SK-N-MC (cell line): ENCODE measurements at regions not wholly inside any gene's neighbourhood (a gene's known extent, or its start where the extent isn't known, plus 50 kb on each side); places are given as distances from the start of the nearest gene placed in this dataset.

Experiments
- EZH2 ChIP-seq: fragments of 200-600 bp; sonication (generic); IDR thresholded peaks from one replicate; pipeline ENCODE4 v1.6.1; 2017; ENCODE audit warnings: antibody characterized with exemption
- POLR2AphosphoS5 ChIP-seq: IDR thresholded peaks from 2 replicates; pipeline ENCODE4 v1.6.1; 2012; ENCODE audit warnings: mild to moderate bottlenecking, low read depth, low read length, borderline replicate concordance

DNA sequence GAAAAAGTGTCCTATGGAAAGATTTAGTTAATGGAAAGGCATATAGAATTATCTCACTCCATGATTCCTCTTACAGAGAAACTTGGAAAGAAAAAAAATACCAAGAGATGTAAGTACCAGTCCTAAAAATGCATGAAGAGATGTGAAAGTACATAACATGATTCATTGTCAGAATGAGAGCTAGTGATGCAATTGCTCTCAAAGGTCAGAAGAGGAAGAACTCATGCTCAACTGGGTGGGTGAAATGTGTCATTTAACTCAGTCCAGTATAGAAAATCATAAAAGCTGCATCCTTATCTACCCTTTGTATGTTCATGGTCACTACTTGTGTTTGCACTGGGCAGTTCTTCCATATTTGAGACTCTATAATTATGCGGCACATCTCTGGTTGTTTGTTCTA, 300.0 kb upstream of the PIK3C3 start:
- TF ChIP-seq POLR2AphosphoS5 (no peak), EZH2 (no peak)
